GM18499 (cell line): ENCODE measurements at regions not wholly inside any gene's neighbourhood (a gene's known extent, or its start where the extent isn't known, plus 50 kb on each side); places are given as distances from the start of the nearest gene placed in this dataset.

ENCODE experiments used
- ATAC-seq: cut with Tn5 transposase; IDR thresholded peaks from one replicate; pipeline ENCODE4 v1.9.1; 2021; ENCODE audit warnings: moderate number of reproducible peaks; ENCODE audit not compliant: insufficient read depth, unreplicated experiment

DNA sequence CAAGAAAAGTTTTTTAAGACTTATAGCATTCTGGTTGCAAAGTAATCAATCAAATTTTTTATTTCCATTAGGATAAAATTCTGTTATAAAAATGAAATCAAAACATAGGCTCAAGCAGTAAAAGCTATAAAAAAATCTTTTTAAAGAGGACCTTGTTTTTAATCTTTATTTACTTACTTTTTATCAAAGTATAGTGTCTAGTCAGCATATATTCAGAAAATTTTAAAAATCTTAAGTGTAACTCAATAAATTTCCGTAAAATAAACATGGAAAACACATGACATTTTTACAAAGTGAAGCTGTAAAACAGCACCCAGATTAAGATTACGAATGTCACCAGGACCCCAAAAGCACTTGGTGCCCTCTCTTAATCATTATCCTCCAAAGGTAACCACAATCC lies 302.4 kb downstream of the TMEM161B start:
- ATAC-seq: no peak

DNA sequence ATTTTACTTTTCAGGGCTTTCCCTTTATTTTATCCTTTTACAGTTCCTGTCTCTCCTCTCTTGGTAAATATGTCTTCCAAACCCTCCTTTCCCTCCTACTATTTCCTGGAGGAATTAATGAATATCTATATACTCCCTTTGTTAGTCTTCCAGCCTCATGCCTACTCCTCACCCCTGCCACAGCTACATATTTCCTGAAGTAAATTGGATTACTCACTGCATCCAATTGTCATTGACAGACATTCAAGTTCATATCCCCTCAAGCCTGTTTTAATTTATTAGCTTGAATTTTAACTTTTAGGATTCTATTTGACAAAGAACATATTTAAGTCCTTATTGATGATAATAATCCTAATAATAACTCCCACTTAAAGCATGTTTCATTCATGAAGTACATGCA lies 314.5 kb downstream of the TMEM161B start:
- ATAC-seq: no peak

DNA sequence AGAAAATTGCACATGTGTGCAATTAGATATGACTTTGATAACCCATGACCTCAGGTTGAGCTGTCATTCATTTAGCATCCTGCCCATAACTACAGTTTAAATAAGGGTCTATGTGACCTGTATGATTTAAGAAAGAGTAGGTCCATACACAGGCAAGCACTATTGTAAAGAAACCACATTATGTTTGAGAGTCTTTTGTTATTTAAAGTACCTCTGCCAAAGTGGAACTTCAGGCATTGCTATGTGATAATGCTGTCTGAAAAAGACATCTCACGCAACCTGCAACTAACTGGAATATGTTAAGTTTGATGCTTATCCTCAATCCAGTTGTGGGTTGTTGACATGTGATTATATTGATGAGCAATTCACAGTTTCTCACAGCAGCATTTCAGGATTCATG lies 317.0 kb downstream of the TMEM161B start:
- ATAC-seq: no peak

DNA sequence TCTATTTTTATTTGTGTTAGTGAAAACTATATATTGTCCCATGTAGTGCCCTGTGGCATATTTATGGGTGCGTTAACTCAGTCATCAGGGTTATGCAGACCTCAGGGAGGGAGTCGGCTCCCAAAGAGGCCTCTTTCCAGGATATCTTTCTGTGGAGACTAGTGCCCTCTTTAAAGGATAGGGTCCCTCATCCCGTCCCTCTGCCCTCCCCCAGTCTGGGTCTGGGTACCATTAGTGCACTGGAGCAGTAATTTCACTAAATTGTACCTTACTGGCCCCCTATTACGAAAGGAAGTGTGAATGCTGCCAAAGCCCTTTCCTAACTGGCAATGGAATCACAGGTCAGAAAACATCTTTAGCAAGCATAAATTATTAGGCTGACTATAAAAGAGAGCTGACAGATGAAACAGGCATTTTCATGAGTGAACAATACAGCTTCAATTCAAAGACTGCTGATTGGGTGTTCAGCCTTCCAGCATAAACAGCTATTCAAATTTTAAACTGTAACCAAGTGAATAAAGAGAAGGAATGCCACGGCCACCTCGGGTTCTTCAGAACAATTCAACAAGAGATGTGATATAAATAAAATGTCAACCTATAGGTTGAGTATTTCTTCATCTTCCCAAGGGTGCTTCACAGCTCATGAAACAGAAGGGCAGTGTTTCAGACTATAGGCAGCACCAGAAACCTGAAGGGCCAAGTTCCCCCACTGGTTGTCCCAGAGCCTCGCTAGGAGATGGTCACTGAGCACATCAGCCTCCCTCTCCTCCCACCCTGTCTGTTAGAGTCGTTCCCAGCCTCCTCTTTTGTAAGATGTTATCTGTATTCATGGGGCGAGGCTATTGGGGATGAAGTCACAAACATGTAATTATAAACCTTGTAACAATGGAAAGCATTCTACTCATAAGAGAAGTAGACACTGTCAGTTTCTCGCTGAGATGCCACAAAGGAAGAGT lies 318.7 kb downstream of the TMEM161B start:
- no peak for ATAC-seq

DNA sequence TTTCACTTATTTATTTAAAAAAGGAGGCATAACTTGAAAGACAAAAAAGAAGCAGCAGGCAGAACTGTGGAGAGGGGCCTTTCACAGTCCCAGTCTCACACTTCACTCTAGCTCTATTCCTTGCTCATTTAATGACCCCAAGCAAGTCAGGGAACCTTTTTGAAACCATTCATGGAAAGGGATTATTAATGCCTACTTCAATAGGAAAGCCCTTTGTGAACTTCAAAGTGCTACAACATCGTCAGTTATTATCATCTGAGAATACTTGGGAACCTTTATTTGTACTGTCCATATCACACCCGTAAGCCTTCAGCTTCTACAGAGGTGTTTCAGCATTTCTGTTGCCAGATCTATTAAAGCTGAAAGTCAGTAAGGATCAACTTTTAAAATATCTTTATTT lies 320.2 kb downstream of the TMEM161B start:
- no peak for ATAC-seq

DNA sequence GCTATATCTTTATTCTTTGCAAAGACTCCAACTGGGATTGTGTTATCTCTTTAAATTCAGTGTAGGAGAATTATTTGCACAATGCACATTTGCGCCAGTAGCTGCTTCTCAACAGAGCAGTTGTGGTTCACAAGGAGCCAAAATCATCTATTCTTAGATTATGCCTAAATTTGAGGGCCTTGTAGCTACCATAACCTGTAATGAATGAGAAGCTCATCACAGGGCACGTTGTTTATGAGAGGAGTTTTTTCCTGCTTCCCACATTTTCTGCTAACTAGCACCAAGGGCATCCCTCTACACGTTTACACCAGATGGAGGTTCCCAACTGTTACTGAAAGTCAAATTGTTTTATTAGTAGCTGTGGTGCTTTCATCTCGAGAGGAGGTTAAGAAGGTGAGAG lies 322.4 kb downstream of the TMEM161B start:
- ATAC-seq: no peak

DNA sequence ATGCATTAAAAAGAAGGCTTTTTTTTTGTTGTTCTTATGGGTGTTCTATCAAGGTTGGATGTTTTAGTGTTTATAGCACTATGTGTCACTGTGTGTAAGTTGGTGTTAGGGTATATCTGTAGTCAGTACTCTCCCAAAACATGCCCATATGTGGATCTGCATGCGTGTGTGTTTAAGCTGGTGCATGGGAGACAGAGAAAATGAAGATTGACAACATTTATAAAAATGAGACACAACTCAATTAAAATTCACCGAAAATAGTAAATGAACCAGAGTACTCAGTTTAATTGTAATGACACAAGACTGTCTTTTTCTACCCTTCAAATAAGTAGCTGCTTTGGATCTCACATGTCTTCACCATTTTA lies 323.4 kb downstream of the TMEM161B start:
- ATAC-seq: no peak

DNA sequence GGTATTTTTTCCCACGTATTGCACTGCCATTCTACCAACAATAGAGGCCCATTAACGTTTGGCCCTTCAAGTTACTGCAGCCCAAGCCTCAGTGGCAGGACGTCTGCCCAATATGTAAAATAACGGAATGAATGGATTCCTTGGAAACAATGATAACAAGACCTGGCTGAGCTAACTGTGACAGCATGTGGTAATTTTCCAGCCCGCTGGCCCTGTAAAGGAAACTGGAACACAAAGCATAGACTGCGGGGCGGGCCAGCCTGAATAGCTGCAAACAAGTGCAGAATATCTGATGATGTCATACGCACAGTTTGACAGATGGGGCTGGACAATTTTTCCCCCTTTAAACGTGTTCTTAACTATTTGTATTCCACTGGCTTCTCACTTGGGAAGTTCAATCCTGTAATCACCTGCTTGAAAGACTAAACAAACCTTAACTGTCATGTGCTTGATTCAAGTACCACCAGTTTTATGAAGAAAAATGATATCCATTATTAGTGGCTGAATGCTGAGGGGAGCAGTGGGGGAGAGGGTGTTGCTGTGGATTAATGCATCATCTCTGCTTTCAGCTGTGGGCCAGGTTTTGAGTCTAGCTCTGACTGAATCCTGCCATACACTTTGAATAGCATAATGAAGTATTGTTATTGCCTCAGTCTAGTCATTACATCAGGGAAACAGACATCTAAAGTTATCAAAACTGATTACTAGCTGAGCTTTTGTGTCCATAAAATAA lies 323.9 kb downstream of the TMEM161B start:
- no peak for ATAC-seq

DNA sequence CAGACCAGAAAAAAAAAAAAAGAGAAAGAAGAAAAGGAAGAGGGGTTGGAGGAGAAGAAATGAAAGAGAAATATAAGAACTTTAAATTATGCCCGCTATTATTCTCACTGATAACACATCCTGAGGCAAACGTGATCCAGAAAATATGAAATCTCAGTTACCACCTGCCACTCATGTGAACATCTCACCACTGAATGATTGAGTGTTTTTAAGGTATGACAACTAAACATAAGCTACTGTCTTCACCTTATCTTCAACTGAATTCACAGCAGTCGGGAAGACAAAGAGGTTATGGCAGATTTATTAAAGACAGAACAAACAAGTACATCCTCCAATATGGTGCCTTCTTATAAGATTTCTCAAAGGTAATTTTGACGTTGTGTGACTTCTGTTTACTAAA lies 327.9 kb downstream of the TMEM161B start:
- ATAC-seq: no peak

DNA sequence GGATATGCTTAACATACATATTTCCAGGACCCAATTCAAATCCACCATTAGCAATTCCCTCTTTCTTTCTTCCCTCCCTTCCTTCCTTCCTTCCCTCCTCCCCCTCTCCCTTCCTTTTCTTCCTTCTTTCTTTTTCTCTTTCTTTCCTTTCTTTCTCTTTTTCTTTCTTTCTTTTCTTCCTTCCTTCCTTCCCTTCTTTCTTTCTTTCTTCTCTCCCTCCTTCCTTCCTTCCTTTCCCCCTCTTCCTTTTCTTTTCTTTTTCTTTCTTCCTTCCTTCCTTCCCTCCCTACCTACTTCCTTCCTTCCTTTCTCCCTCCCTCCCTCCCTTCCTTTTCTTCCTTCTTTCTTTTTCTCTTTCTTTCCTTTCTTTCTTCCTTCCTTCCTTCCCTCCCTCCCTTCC lies 332.0 kb downstream of the TMEM161B start:
- no peak for ATAC-seq

DNA sequence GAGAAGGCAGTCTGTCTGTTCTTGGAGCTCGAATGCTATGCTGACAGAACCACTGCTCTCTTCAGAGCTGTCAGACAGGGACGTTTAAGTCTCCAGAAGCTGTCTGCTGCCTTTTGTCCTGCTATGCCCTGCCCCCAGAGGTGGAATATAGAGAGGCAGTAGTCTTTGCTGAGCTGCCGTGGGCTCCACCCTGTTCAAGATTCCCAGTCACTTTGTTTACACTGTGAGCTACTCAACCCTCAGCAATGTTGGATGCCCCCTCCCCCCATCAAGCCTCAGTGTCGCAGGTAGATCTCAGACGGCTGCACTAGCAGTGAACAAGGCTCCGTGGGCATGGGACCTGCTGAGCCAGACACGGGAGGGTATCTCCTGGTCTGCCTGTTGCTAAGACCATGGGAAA lies 344.2 kb downstream of the TMEM161B start:
- no peak for ATAC-seq

DNA sequence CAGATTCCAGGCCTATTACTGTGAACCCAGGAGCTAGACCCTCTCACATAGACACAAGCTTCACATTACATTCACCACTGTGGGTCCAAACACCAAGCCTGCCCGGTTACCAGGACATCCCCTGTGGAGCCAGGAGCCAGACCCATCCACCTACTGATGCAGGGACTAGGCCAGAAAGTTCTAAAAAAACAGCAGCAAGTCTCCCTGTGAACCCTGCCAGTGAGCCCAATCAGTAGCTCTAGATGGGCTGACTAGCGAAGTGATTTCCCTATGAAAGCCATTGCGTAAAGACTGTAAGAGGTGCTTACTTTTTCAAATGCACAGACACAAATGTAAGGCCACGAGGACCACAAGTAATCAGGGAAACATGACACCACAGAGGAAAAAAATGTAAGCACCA lies 352.3 kb downstream of the TMEM161B start:
- ATAC-seq: no peak

DNA sequence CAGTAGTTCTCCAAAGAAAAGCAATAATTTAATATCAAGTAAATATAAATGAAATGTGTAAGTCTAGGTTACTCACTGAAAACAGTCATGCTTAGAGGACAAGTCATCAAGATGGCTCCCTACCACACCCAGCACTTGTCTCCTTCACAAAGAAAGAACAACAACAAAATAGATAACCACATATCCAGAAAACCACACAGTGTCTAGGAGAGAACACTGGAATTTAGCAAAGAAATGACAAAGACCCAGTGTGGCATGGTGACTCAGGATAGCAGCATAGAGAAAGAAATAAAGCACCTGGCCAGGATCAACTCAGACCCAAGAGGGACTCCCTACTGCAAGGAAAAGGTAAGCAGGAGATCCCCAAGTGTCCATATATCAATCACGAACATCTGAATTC lies 356.2 kb downstream of the TMEM161B start:
- ATAC-seq: no peak

DNA sequence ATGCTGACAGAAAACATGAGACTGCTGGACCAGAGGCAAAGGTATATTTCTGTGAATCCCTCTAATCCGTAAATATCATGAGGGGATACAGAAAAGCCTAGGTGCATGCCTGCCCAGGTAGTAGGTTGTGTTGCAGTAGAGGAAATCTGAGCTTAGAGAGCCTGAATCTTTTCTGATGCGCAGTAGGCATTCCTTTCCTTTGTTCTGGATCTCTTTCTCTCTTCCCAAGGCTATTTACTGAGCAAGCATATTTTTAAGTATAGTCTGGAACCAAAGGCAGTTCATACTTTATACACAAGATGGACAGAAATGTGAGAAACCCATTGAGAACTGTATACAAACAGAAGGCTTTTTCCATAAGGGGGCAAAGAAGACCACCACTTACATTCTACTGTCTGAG lies 359.3 kb downstream of the TMEM161B start:
- ATAC-seq: no peak

DNA sequence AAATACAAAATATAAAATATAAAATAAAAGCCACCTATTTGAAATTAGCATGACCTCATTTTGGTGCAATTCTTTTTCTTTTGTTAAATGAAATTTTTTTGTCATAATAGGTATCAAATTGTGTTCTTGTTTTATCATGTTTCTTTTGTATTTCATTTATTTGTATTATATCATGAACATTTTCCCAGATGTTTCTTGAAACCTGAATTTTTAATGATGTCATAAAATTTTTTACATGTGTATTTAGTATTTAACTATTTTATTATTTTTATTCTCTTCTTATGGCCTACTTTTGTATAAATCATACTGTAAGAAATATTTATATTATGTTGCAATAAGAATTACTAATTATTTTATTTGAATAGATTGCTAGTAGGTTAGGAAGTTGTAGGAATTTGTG lies 361.7 kb downstream of the TMEM161B start:
- no peak for ATAC-seq

DNA sequence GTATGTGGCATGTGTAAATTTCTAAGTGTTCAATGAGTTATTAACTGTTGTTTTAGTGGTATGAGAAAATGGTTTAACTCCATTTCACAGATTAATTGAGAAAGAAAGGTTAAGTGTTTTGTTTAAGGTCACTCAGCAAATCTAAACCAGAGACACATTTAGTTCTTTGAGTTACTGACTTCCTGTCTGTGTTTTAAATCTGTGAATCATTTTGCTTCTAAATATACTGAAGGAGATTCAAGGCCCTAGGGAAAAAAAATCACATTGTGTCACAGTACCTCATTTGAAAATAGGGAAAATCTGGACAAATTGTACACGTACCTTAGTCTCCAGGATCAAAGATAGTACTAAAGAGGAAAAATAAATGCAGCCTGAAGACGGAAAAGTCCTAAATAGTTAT lies 368.2 kb downstream of the TMEM161B start:
- no peak for ATAC-seq

DNA sequence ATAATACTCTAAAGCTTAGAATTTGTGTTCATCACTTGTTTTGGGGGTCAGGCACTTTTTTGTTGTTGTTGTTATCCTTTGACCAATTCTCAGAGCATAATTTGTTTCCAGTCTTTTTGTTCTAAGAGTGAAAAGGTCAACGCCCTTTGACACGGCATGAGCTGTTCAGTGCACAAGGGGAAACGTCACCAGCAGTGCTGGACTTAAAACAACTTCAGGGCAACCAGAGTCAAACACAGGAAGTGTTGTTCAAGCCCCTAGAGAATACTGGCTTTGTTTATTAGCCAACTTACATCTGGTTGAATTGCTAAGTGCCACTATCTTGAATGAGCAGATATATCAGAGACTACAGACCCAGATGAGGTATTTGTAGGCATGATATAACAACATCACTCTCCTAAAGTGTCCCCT lies 368.9 kb downstream of the TMEM161B start:
- ATAC-seq: no peak

DNA sequence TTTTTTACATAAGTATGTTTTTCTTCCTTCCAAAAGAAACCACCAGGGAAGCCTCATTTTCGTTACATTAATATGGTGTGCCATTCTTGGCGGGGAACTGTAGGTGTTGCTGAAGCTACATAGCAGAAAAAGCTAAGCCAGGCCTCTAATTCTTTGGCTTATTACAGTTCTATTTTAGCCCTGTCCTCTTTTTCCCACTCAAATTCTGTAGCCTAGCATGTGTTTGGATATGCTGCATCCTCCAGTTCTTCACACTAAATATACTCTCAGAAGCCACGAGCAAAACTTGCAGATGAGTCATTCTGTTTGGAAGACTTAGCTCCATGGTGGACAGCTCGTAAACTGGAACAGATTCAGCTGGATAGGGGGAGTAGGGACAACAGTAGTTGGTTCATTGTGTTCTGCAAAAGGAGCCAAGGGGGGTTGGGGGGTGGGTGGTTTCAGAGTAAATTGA lies 369.4 kb downstream of the TMEM161B start:
- no peak for ATAC-seq

DNA sequence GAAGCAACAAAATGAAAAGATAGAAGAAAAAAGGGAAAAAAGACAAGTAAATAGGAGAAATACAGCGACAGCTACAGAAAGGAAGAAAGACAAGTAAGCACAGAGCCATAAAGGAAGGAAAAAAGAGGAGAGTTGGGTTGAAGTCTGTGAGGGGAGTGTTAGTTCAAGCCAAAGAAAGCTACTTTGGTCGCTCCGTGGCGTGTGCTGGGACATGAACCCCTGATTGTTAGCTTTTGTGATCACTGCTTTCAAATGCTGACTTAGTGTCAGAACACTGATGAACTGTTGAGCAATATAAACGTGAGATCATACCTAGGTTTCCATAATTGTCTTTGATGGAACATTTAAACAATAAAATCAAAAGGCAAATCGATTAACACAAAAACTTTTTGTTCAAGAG lies 370.1 kb downstream of the TMEM161B start:
- ATAC-seq: no peak

DNA sequence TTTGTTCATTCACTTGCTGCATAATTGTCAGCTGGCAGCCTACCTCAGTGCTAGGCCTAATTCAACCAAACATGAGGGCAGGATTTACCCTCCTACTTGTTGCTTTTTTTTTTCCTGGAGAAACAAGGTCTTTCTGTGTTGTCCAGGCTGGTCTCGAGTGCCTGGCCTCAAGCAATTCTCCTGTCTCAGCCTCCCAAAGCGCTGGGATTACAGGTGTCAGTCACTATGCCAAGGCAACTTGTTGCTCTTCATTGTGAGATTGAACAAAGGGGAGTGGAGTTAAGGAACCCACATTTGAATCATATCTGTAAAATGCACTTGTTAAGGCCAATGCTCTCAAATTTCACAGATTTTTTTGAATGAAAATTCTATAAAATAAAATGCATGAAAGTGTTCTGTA lies 380.5 kb downstream of the TMEM161B start:
- no peak for ATAC-seq

DNA sequence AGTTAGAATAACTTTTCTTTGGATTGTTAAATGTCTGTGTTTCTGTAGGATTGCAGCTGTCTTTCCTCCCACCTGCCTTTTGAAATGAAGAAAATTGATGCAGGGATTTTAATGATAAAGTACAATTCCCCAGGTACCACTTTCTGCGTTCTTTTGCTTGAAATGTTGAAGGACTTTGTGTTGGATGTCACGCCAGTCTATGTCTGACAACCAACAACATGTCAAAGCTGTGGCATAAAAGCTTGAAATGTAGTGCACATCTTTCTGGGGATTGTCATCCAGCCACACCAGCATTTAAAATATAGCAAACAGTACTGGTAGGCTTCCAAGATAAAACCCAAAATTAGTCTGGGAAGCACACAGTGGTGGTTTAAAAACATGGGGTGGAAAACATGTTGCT lies 381.4 kb downstream of the TMEM161B start:
- ATAC-seq: no peak

DNA sequence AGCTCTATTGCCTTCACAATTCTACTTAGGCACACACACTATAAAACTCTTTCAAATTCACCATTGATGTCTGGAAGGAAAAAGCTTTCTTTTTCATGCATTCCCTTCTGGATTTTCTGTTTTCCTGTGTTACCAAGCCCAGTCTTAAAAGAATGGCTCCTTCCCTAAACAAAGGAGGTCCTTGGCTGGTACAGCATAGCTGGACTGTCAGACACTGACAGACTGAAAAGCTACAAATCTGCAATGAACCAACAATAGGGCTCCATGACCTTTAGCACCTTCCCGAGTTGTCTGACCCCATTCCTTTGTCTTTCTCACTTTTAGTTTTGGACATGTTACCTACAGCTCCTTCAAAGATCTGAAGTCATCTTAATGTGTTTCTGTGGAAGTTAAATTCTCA lies 382.5 kb downstream of the TMEM161B start:
- ATAC-seq: no peak
